Breast epithelium (tissue), 4 donors: ENCODE measurements at regions not wholly inside any gene's neighbourhood (a gene's known extent, or its start where the extent isn't known, plus 50 kb on each side); places are given as distances from the start of the nearest gene placed in this dataset.

Experiments used
- DNase-seq, 2 donors: peaks; one replicate each; pipeline ENCODE4 v3.0.0-alpha.2; 2019; ENCODE audit warnings: low spot score in 2 of 2
- H3K27ac ChIP-seq, 2 donors: fragments of 200-600 bp; sonication (generic) in 1 of 2; one replicate each; pipeline ENCODE4 v1.5.1; 2016 to 2019; ENCODE audit warnings: mild to moderate bottlenecking in 1 of 2
- H3K27me3 ChIP-seq, 2 donors: fragments of 200-600 bp; sonication (generic) in 1 of 2; one replicate each; pipeline versions ENCODE4 v1.5.1 to v1.6.0; 2017 to 2019; ENCODE audit warnings: control low read depth in 1 of 2, mild to moderate bottlenecking in 1 of 2
- H3K36me3 ChIP-seq: fragments of 200-600 bp; one replicate; pipeline ENCODE4 v1.5.1; 2019
- H3K4me1 ChIP-seq, 2 donors: fragments of 200-600 bp; sonication (generic); one replicate each; pipeline ENCODE4 v1.5.1; 2016 to 2019; ENCODE audit warnings: control low read depth in 1 of 2
- H3K4me3 ChIP-seq, 3 donors: fragments of 200-600 bp; sonication (generic); 1 replicate in 2 of 3; 2 replicates in 1 of 3; pipeline ENCODE4 v1.5.1; 2016 to 2019; ENCODE audit warnings: mild to moderate bottlenecking in 3 of 3, moderate library complexity in 2 of 3
- H3K9me3 ChIP-seq, 2 donors: fragments of 200-600 bp; sonication (generic) in 1 of 2; one replicate each; pipeline ENCODE4 v1.5.1; 2016 to 2019; ENCODE audit warnings: control low read depth in 1 of 2
- CTCF ChIP-seq, 3 donors: fragments of 450-650 bp; IDR thresholded peaks; one replicate each; pipeline ENCODE4 v1.5.1; 2016 to 2017; ENCODE audit warnings: antibody characterized with exemption in 3 of 3, mild to moderate bottlenecking in 3 of 3, moderate library complexity in 3 of 3
- POLR2A ChIP-seq: fragments of 450-650 bp; IDR thresholded peaks from one replicate; pipeline ENCODE4 v1.6.1; 2016; ENCODE audit warnings: antibody characterized with exemption, mild to moderate bottlenecking, moderate library complexity
- POLR2AphosphoS5 ChIP-seq, 3 donors: sonication (generic); formaldehyde crosslinking; IDR thresholded peaks; one replicate each; pipeline ENCODE4 v1.6.1; 2017; ENCODE audit warnings: antibody characterized with exemption in 3 of 3
- intact Hi-C: fragments of 100-400 bp; cut with DNase I; formaldehyde crosslinking; loops from one replicate; pipeline ENCODE4 v1.15.1; 2023; ENCODE audit warnings: low total_unique reads

DNA sequence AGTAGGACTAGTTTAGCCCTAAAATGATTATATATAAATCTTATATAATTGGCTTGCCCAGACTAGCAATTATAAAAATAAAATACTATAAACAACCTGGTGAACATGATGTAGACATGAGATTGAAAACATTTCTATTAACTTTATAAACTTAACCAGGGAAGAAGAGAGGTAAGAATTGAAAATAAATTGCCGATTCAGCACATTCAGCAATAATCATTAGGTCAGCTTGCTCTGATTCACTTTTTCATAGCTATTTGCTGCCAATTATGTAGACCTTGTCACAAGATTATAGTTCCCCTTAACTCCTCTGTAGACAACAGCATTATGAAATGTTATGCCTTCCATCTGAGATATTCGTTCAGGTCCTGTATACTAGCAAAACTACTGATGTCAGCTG, 199.3 kb upstream of the CA10 start:
- no peaks in the 10 kb centered on the region for H3K4me1 ChIP-seq
- intact Hi-C loops = no loop called here
- no peak for TF ChIP-seq POLR2A
- no peak for TF ChIP-seq CTCF (IDR thresholded peaks at IDR 0.05)
- TF ChIP-seq POLR2AphosphoS5 (IDR thresholded peaks at IDR 0.05) = no peak
- H3K9me3 ChIP-seq = peaks cover 5 to 7% of the 10 kb centered on the region in 2 donors
- DNase-seq = no peak
- no peak overlapping the region for H3K4me3 ChIP-seq
- H3K27me3 ChIP-seq = no peaks in the 10 kb centered on the region
- no peak overlapping the region for H3K27ac ChIP-seq
- no peaks in the 10 kb centered on the region for H3K36me3 ChIP-seq

DNA sequence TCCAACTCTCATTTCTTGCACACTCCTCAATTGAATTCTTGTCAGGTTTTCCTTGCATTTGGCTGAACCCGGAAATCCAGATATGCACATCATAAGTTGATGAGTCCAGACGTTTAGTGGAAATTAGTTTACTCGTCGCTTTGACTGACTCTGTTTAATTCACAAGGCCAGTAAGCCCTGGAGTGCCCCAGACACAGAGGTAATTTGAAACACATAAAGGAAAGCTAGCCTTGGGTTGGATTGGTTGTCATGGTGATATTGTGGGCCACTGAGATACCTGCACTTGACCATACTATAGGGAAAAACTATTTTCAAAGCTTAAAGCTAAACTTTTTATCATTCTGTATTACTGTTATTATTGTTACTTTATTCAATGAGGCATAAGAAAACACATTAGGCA, 178.3 kb upstream of the CA10 start:
- Histone ChIP-seq H3K27ac (no peak overlapping the region), H3K4me3 (no peak overlapping the region), H3K4me1 (no peaks in the 10 kb centered on the region), H3K36me3 (no peaks in the 10 kb centered on the region), H3K9me3 (no peaks in the 10 kb centered on the region), H3K27me3 (no peaks in the 10 kb centered on the region)
- no peak for TF ChIP-seq CTCF (IDR thresholded peaks at IDR 0.05)
- intact Hi-C loops = no loop called here
- no peak for DNase-seq

- intact Hi-C loops = no loop called here
- Histone ChIP-seq H3K27me3 (no peaks in the 10 kb centered on the region), H3K9me3 (no peaks in the 10 kb centered on the region), H3K36me3 (no peaks in the 10 kb centered on the region), H3K27ac (no peak overlapping the region), H3K4me3 (no peak overlapping the region), H3K4me1 (no peaks in the 10 kb centered on the region)
- TF ChIP-seq POLR2AphosphoS5 (IDR thresholded peaks at IDR 0.05) (no peak), CTCF (IDR thresholded peaks at IDR 0.05) (no peak), POLR2A (no peak)
- DNase-seq = no peak
Observed at GRCh38 chr17:52306314-52306713, 147.8 kb upstream of the CA10 start.

- TF ChIP-seq CTCF (IDR thresholded peaks at IDR 0.05) (no peak), POLR2AphosphoS5 (IDR thresholded peaks at IDR 0.05) (no peak)
- Histone ChIP-seq H3K27ac (no peak overlapping the region), H3K9me3 (no peaks in the 10 kb centered on the region), H3K36me3 (no peaks in the 10 kb centered on the region), H3K27me3 (no peaks in the 10 kb centered on the region), H3K4me1 (no peaks in the 10 kb centered on the region), H3K4me3 (no peak overlapping the region)
- intact Hi-C loops = no loop called here
- DNase-seq = no peak
Observed at GRCh38 chr17:52298881-52299280, 140.4 kb upstream of the CA10 start.

GRCh38 chr17:52297230-52298010, 138.9 kb upstream of the CA10 start:
- TF ChIP-seq CTCF (IDR thresholded peaks at IDR 0.05) = no peak
- intact Hi-C loops = no loop called here
- DNase-seq = no peak
- H3K36me3 ChIP-seq = no peaks in the 10 kb centered on the region
- H3K4me3 ChIP-seq = no peak overlapping the region
- no peaks in the 10 kb centered on the region for H3K9me3 ChIP-seq
- no peak overlapping the region for H3K27ac ChIP-seq
- no peaks in the 10 kb centered on the region for H3K4me1 ChIP-seq
- H3K27me3 ChIP-seq = peaks cover 0 to 5% of the 10 kb centered on the region in 2 donors
